GM12878 (cell line): ENCODE measurements at regions not wholly inside any gene's neighbourhood (a gene's known extent, or its start where the extent isn't known, plus 50 kb on each side); places are given as distances from the start of the nearest gene placed in this dataset.

Experiments
- HDAC6 ChIP-seq: fragments of 200-600 bp; sonication (generic); IDR thresholded peaks from one replicate; pipeline ENCODE4 v1.8.0; 2017; ENCODE audit warnings: antibody characterized with exemption; ENCODE audit not compliant: unreplicated experiment
- IRF3 ChIP-seq: fragments of 450-650 bp; IDR thresholded peaks from 2 replicates; pipeline ENCODE4 v1.6.1; 2014; ENCODE audit warnings: mild to moderate bottlenecking
- TBL1XR1 ChIP-seq: IDR thresholded peaks from 2 replicates; pipeline ENCODE4 v1.6.1; 2012; ENCODE audit warnings: low read depth, low read length, improper control_type of control experiment

- no peak for TF ChIP-seq TBL1XR1
- TF ChIP-seq IRF3, result no peak
- TF ChIP-seq HDAC6, result no peak
Measured at GRCh38 chr1:81242103-81242502, 558.6 kb upstream of the ADGRL2 start.
